CD14-positive monocyte (primary cell): ENCODE measurements at regions not wholly inside any gene's neighbourhood (a gene's known extent, or its start where the extent isn't known, plus 50 kb on each side); places are given as distances from the start of the nearest gene placed in this dataset.

Experiments used
- DNase-seq, 3 donors: peaks; one replicate each; pipeline ENCODE4 v3.0.0-alpha.2; 2011 to 2022
- H2AFZ ChIP-seq: 2 replicates; pipeline ENCODE4 v1.6.0; 2012; ENCODE audit warnings: mild to moderate bottlenecking, low read depth, low read length, inconsistent platforms; ENCODE audit not compliant: insufficient read depth, poor library complexity, severe bottlenecking
- H3K27ac ChIP-seq, 2 donors: 1 replicate in 1 of 2; 2 replicates in 1 of 2; pipeline ENCODE4 v1.5.1; 2012 to 2013; ENCODE audit warnings: low read length in 2 of 2, control low read depth in 1 of 2, inconsistent platforms in 1 of 2, low read depth in 1 of 2, mild to moderate bottlenecking in 1 of 2
- H3K27me3 ChIP-seq, 2 donors: one replicate each; pipeline versions ENCODE4 v1.6.0 to v1.6.1; 2011 to 2013; ENCODE audit warnings: low read length in 2 of 2; ENCODE audit not compliant: control insufficient read depth in 2 of 2, insufficient read depth in 2 of 2
- H3K36me3 ChIP-seq, 2 donors: replicated peaks in 1 of 2; 1 replicate in 1 of 2; 2 replicates in 1 of 2; pipeline versions ENCODE4 v1.5.1 to v1.6.1; 2012 to 2013; ENCODE audit warnings: low read length in 2 of 2, control low read depth in 1 of 2, inconsistent platforms in 1 of 2, mild to moderate bottlenecking in 1 of 2; ENCODE audit not compliant: insufficient read depth in 2 of 2, control insufficient read depth in 1 of 2
- H3K4me1 ChIP-seq, 2 donors: 1 replicate in 1 of 2; 2 replicates in 1 of 2; pipeline versions ENCODE4 v1.5.1 to v1.6.1; 2012 to 2013; ENCODE audit warnings: low read length in 2 of 2, control low read depth in 1 of 2, inconsistent platforms in 1 of 2, mild to moderate bottlenecking in 1 of 2, moderate library complexity in 1 of 2; ENCODE audit not compliant: insufficient read depth in 2 of 2, control insufficient read depth in 1 of 2
- H3K4me2 ChIP-seq: replicated peaks from 2 replicates; pipeline ENCODE3; 2012; ENCODE audit warnings: low read length, moderate library complexity, mild to moderate bottlenecking; ENCODE audit not compliant: poor library complexity, severe bottlenecking; ENCODE audit errors: extremely low read depth
- H3K4me3 ChIP-seq, 3 experiments: fragments of 200-600 bp in 1 of 3; sonication (generic) in 1 of 3; replicated peaks in 1 of 3; 1 replicate in 2 of 3; 2 replicates in 1 of 3; pipeline ENCODE4 v1.5.1; 2011 to 2013; ENCODE audit warnings: low read length in 3 of 3, mild to moderate bottlenecking in 3 of 3, control low read depth in 2 of 3, low read depth in 2 of 3, inconsistent platforms in 1 of 3, moderate library complexity in 1 of 3
- H3K79me2 ChIP-seq: 2 replicates; pipeline ENCODE4 v1.6.0; 2012; ENCODE audit warnings: mild to moderate bottlenecking, control low read depth, inconsistent platforms, low read length, moderate library complexity; ENCODE audit not compliant: insufficient read depth
- H3K9ac ChIP-seq: 2 replicates; pipeline ENCODE4 v1.6.0; 2017; ENCODE audit warnings: low read length, mild to moderate bottlenecking; ENCODE audit not compliant: insufficient read depth, poor library complexity, severe bottlenecking
- H3K9me3 ChIP-seq, 2 donors: replicated peaks in 1 of 2; 1 replicate in 1 of 2; 2 replicates in 1 of 2; pipeline versions ENCODE4 v1.5.1 to v1.6.1; 2012 to 2013; ENCODE audit warnings: low read length in 2 of 2, control low read depth in 1 of 2; ENCODE audit not compliant: control insufficient read depth in 1 of 2, insufficient read depth in 1 of 2
- H4K20me1 ChIP-seq: 2 replicates; pipeline ENCODE4 v1.6.0; 2012; ENCODE audit warnings: mild to moderate bottlenecking, low read length, control low read depth, moderate library complexity; ENCODE audit not compliant: insufficient read depth
- H3K27ac Mint-ChIP-seq, 7 donors: one replicate each; pipeline ENCODE4 v1.8.0; 2020; ENCODE audit warnings: mild to moderate bottlenecking in 7 of 7, mixed read lengths in 7 of 7, moderate library complexity in 6 of 7, inconsistent platforms in 2 of 7
- H3K27me3 Mint-ChIP-seq, 3 donors: one replicate each; pipeline ENCODE4 v1.8.0; 2021 to 2022; ENCODE audit warnings: low read depth in 3 of 3, mild to moderate bottlenecking in 3 of 3, mixed read lengths in 3 of 3, moderate library complexity in 3 of 3, inconsistent platforms in 1 of 3
- H3K36me3 Mint-ChIP-seq, 2 donors: one replicate each; pipeline ENCODE4 v1.8.0; 2020; ENCODE audit warnings: mixed read lengths in 2 of 2, inconsistent platforms in 1 of 2, mild to moderate bottlenecking in 1 of 2
- H3K4me1 Mint-ChIP-seq: one replicate; pipeline ENCODE4 v1.8.0; 2020; ENCODE audit warnings: mild to moderate bottlenecking, mixed read lengths
- H3K4me3 Mint-ChIP-seq, 2 donors: one replicate each; pipeline ENCODE4 v1.8.0; 2020; ENCODE audit warnings: mild to moderate bottlenecking in 2 of 2, mixed read lengths in 2 of 2, moderate library complexity in 1 of 2
- H3K9me3 Mint-ChIP-seq, 7 donors: one replicate each; pipeline ENCODE4 v1.8.0; 2020 to 2022; ENCODE audit warnings: mixed read lengths in 7 of 7, mild to moderate bottlenecking in 6 of 7, moderate library complexity in 6 of 7, inconsistent platforms in 2 of 7
- CTCF ChIP-seq: fragments of 200-600 bp; IDR thresholded peaks from one replicate; pipeline ENCODE4 v1.8.0; 2022; ENCODE audit warnings: antibody characterized with exemption, mild to moderate bottlenecking
- WGBS: methylation state at CpG from one replicate; pipeline ENCODE4 v1.1.5; 2013; ENCODE audit warnings: missing lambda C conversion rate; ENCODE audit not compliant: insufficient coverage; 5-methylcytosine and 5-hydroxymethylcytosine counted together
- intact Hi-C, 2 donors: fragments of 100-400 bp; cut with micrococcal nuclease; formaldehyde crosslinking; loops; one replicate each; pipeline versions ENCODE4 v1.15.0 to v1.15.1; 2023

GRCh38 chr5:3671337-3671736 lies 75.7 kb downstream of the IRX1 start:
- H3K4me2 ChIP-seq, result no peak overlapping the region
- no peaks in the 10 kb centered on the region for H3K36me3 ChIP-seq
- H3K27ac ChIP-seq, result no peak overlapping the region
- intact Hi-C loops, result no loop called here
- H3K9me3 ChIP-seq, result peaks cover 0 to 9% of the 10 kb centered on the region in 2 donors
- Mint-ChIP-seq H3K4me1 (no peaks in the 10 kb centered on the region), H3K27me3 (no peaks in the 10 kb centered on the region), H3K36me3 (no peaks in the 10 kb centered on the region), H3K9me3 (peaks cover 4 to 32% (median 14%) of the 10 kb centered on the region in 7 donors), H3K4me3 (no peak overlapping the region), H3K27ac (no peak overlapping the region)
- no peaks in the 10 kb centered on the region for H4K20me1 ChIP-seq
- WGBS, result 0% methylated on average over 1 of the region's 3 CpGs
- H3K4me3 ChIP-seq, result no peak overlapping the region
- no peaks in the 10 kb centered on the region for H3K79me2 ChIP-seq
- H3K9ac ChIP-seq, result no peak overlapping the region
- no peak for DNase-seq
- no peaks in the 10 kb centered on the region for H3K27me3 ChIP-seq
- no peak for TF ChIP-seq CTCF
- H3K4me1 ChIP-seq, result no peaks in the 10 kb centered on the region
- H2AFZ ChIP-seq, result no peak overlapping the region

GRCh38 chr5:3678801-3679200 lies 83.2 kb downstream of the IRX1 start:
- Mint-ChIP-seq H3K27ac (no peak overlapping the region), H3K27me3 (peaks cover 0 to 3% (median 2%) of the 10 kb centered on the region in 3 donors), H3K9me3 (peaks cover 4 to 14% (median 6%) of the 10 kb centered on the region in 7 donors), H3K36me3 (no peaks in the 10 kb centered on the region), H3K4me3 (no peak overlapping the region), H3K4me1 (no peaks in the 10 kb centered on the region)
- H3K9me3 ChIP-seq, result no peaks in the 10 kb centered on the region
- H3K9ac ChIP-seq, result no peak overlapping the region
- H3K27me3 ChIP-seq, result no peaks in the 10 kb centered on the region
- H4K20me1 ChIP-seq, result no peaks in the 10 kb centered on the region
- H3K4me3 ChIP-seq, result no peak overlapping the region
- intact Hi-C loops, result no loop called here
- H3K36me3 ChIP-seq, result no peaks in the 10 kb centered on the region
- DNase-seq, result no peak
- H3K4me1 ChIP-seq, result no peaks in the 10 kb centered on the region
- no peaks in the 10 kb centered on the region for H3K79me2 ChIP-seq
- no peak overlapping the region for H3K4me2 ChIP-seq
- TF ChIP-seq CTCF, result no peak
- no peak overlapping the region for H3K27ac ChIP-seq
- WGBS, result no CpG with 5 or more reads among the region's 4 CpGs
- no peak overlapping the region for H2AFZ ChIP-seq
